ENCODE measurements at regions not wholly inside any gene's neighbourhood (a gene's known extent, or its start where the extent isn't known, plus 50 kb on each side); places are given as distances from the start of the nearest gene placed in this dataset.
A peak's percentile ranks its signal among the peaks of the same experiment; 100 is the strongest.

DNA sequence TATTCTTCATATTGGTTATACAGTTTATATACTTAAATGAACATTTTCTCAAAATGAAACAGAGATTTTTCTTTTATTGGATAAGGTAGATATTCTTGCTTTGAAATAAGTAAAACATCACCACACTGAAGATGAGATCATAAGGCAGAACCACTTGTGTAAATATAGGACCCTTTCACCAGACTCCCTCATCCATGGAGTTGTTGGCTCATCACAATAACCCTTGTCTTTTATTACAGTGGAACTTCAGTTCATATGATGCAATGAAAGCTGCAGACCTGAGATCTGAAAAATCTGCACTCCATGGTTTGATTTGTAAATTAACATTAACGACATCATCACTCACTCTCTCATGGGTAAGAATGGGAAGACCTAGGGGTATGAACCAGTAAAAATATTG lies 51.9 kb upstream of the DBX2 start:
- DNase-seq (ENCODE audit: low read depth): no peak
- in situ Hi-C loops (cut with HindIII; ENCODE audit: low sequenced_read_pairs): no loop called here
- TF ChIP-seq, protein P1, sequence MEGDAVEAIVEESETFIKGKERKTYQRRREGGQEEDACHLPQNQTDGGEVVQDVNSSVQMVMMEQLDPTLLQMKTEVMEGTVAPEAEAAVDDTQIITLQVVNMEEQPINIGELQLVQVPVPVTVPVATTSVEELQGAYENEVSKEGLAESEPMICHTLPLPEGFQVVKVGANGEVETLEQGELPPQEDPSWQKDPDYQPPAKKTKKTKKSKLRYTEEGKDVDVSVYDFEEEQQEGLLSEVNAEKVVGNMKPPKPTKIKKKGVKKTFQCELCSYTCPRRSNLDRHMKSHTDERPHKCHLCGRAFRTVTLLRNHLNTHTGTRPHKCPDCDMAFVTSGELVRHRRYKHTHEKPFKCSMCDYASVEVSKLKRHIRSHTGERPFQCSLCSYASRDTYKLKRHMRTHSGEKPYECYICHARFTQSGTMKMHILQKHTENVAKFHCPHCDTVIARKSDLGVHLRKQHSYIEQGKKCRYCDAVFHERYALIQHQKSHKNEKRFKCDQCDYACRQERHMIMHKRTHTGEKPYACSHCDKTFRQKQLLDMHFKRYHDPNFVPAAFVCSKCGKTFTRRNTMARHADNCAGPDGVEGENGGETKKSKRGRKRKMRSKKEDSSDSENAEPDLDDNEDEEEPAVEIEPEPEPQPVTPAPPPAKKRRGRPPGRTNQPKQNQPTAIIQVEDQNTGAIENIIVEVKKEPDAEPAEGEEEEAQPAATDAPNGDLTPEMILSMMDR (IDR thresholded peaks at IDR 0.05; ENCODE audit: low read depth, low read length, missing control alignments): no peak
- H3K4me3 ChIP-seq (ENCODE audit: low read depth, low read length): no peak overlapping the region

DNA sequence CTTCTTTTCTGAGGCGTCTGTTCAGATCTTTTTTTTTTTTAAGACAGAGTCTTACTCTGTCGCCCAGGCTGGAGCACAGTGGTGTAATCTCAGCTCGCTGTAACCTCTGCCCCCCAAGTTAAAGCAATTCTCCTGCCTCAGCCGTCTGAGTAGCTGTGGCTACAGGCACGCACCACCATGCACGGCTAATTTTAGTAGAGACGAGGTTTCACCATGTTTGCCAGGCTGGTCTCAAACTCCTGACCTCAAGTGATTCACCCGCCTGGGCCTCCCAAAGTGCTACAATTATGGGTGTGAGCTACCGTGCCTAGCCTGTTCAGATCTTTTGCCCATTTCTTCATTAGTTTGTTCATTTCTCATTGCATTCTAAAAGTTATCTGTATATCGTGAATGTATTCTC lies 55.1 kb upstream of the DBX2 start:
- in situ Hi-C loops (cut with HindIII; ENCODE audit: low sequenced_read_pairs): no loop called here
- TF ChIP-seq, protein P1 (IDR thresholded peaks at IDR 0.05; ENCODE audit: low read depth, low read length, missing control alignments): no peak

DNA sequence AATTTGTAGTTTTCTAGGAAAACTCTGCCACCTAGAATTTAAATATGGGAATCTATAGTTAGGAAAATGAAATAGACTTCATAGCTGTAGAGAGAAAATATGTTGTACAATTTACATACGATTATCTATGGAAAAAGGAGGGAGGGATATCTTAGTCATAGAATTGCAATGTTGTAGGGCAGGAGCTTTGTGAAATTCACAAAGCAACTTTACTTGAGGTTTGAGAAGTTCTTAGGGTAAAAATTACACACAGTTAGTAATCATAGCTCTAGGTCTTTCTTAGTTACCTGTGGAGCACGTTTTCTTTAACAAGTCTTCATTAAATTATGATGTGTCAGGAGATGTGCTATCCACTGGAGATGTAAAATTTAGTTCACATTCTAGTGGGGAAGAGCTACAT lies 61.4 kb upstream of the DBX2 start:
- TF ChIP-seq, protein P1 (IDR thresholded peaks at IDR 0.05; ENCODE audit: low read depth, low read length, missing control alignments): no peak
- no peak for DNase-seq (ENCODE audit: low read depth)
- no peak overlapping the region for H3K4me3 ChIP-seq (ENCODE audit: low read depth, low read length)
- in situ Hi-C loops (cut with HindIII; ENCODE audit: low sequenced_read_pairs): no loop called here

More for the DNA sequence above, 55.1 kb upstream of the DBX2 start:
- no peak for DNase-seq (ENCODE audit: low read depth)
- H3K4me3 ChIP-seq (ENCODE audit: low read depth, low read length): no peak overlapping the region

GRCh38 chr12:45121224-45121623 lies 70.3 kb upstream of the DBX2 start:
- in situ Hi-C loops (cut with HindIII; ENCODE audit: low sequenced_read_pairs): no loop called here
- H3K4me3 ChIP-seq (ENCODE audit: low read depth, low read length): no peak overlapping the region
- TF ChIP-seq, protein P1 (IDR thresholded peaks at IDR 0.05; ENCODE audit: low read depth, low read length, missing control alignments): no peak
- no peak for DNase-seq (ENCODE audit: low read depth)

DNA sequence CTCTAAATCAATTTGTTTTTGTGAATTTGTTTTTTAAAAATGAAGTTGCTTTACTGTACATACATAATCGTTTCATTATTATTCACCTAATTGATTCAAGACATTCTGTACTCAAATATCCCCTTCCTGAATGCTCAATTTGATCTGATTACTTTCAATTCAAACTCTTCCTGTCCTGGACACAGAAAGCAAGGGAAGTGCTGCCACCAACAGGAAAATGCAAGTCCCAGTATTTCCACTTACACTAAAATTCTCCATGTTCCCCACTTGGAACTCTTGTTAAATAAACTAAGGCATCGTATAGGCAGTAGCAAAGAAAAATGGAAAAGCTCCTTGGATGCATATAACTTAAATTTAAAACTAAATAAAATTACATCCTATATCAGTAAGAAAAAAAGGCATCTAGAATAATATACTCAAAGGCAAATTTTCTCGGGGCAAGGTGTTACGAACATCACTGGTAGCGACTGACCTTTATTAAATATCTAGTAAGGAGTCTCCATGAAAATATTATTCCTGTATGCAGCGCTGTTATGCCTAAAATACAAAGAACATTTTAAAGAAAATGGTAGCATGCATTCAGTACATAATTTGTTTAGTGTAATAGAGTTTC lies 72.0 kb upstream of the DBX2 start:
- TF ChIP-seq, protein P1 (IDR thresholded peaks at IDR 0.05; ENCODE audit: low read depth, low read length, missing control alignments): peak; percentile 53

DNA sequence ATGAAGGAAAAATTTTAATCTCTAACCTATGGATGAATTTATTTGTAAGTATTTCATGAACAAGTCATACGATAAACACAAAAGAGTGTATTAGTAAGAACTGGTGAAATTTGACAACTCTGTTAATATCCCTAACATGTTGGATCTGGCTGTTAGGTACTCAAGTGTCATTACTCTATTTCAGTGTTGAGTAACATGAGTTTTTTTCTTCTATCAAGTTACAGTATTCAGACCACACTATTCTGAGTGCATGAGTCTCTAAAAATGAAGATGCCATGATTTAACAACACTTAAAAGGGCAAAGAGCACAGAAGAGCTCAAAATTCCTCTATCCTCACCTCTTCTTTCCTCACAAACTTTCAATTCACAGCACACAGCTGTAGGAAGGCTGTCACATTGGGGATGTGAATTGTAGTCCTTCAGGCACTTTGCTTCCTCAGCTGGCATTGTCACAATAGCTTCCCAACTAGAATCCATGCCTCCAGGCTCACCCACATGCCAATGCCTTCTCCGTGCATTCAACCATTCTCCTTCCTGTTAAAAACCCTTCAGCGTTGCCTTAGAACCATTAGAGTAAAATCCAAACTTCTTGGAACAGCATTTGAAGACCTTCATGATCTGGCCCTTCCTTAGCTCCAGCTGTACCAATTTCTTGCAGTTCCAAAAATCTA lies 73.7 kb upstream of the DBX2 start:
- no peak overlapping the region for H3K4me3 ChIP-seq (ENCODE audit: low read depth, low read length)
- TF ChIP-seq, protein P1 (IDR thresholded peaks at IDR 0.05; ENCODE audit: low read depth, low read length, missing control alignments): no peak
- in situ Hi-C loops (cut with HindIII; ENCODE audit: low sequenced_read_pairs): no loop called here
- no peak for DNase-seq (ENCODE audit: low read depth)

More for the DNA sequence above, 72.0 kb upstream of the DBX2 start:
- in situ Hi-C loops (cut with HindIII; ENCODE audit: low sequenced_read_pairs): no loop called here
- peak; percentile 11 for DNase-seq (ENCODE audit: low read depth)
- H3K4me3 ChIP-seq (ENCODE audit: low read depth, low read length): no peak overlapping the region

Measured in astrocyte of the cerebellum (primary cell).